KMS-11 (cell line): ENCODE measurements at regions not wholly inside any gene's neighbourhood (a gene's known extent, or its start where the extent isn't known, plus 50 kb on each side); places are given as distances from the start of the nearest gene placed in this dataset.

ENCODE experiments used
- H2AFZ ChIP-seq: fragments of 200-600 bp; sonication (generic); 2 replicates; pipeline ENCODE4 v1.6.1; 2016; ENCODE audit warnings: antibody characterized with exemption, mixed run types, low read depth
- H3K27ac ChIP-seq: fragments of 200-600 bp; sonication (generic); 2 replicates; pipeline ENCODE4 v1.6.1; 2016; ENCODE audit warnings: mild to moderate bottlenecking, mixed run types
- H3K27me3 ChIP-seq: fragments of 200-600 bp; sonication (generic); 2 replicates; pipeline ENCODE4 v1.6.1; 2017; ENCODE audit warnings: mild to moderate bottlenecking, low read depth, mixed run types, moderate library complexity; ENCODE audit not compliant: insufficient read depth
- H3K36me3 ChIP-seq: fragments of 200-600 bp; sonication (generic); 2 replicates; pipeline ENCODE4 v1.6.1; 2017; ENCODE audit warnings: mild to moderate bottlenecking, mixed run types; ENCODE audit not compliant: insufficient read depth
- H3K4me1 ChIP-seq: fragments of 200-600 bp; sonication (generic); 2 replicates; pipeline ENCODE4 v1.6.1; 2016; ENCODE audit warnings: mild to moderate bottlenecking, low read depth, mixed run types; ENCODE audit not compliant: poor library complexity, severe bottlenecking
- H3K4me2 ChIP-seq: fragments of 200-600 bp; sonication (generic); 2 replicates; pipeline ENCODE4 v1.7.0; 2016; ENCODE audit warnings: mild to moderate bottlenecking, mixed run types
- H3K4me3 ChIP-seq: fragments of 200-600 bp; sonication (generic); IDR thresholded peaks from 2 replicates; pipeline ENCODE4 v1.6.1; 2017; ENCODE audit warnings: low read depth, low read length, mixed read lengths; ENCODE audit not compliant: insufficient read depth
- H3K79me2 ChIP-seq: fragments of 200-600 bp; sonication (generic); 2 replicates; pipeline ENCODE4 v1.6.1; 2016; ENCODE audit warnings: low read depth, mixed run types; ENCODE audit not compliant: insufficient read depth
- H3K9ac ChIP-seq: fragments of 200-600 bp; sonication (generic); 2 replicates; pipeline ENCODE4 v1.6.1; 2016; ENCODE audit warnings: mild to moderate bottlenecking, mixed run types
- H4K20me1 ChIP-seq: fragments of 200-600 bp; sonication (generic); 2 replicates; pipeline ENCODE4 v1.6.1; 2016; ENCODE audit warnings: mild to moderate bottlenecking, mixed run types; ENCODE audit not compliant: insufficient read depth
- CTCF ChIP-seq: fragments of 200-600 bp; sonication (generic); conservative IDR thresholded peaks from 2 replicates; pipeline ENCODE4 v1.6.1; 2017; ENCODE audit warnings: low read depth, mild to moderate bottlenecking, antibody characterized with exemption, low read length, moderate library complexity, mixed read lengths

GRCh38 chr10:4264209-4264865, 479.3 kb upstream of the KLF6 start:
- Histone ChIP-seq H3K27ac (no peak overlapping the region), H3K9ac (no peak overlapping the region), H3K4me1 (no peaks in the 10 kb centered on the region), H2AFZ (no peak overlapping the region), H3K4me3 (no peak overlapping the region), H3K4me2 (no peak overlapping the region), H3K36me3 (no peaks in the 10 kb centered on the region), H3K79me2 (no peaks in the 10 kb centered on the region), H3K27me3 (no peaks in the 10 kb centered on the region), H4K20me1 (no peaks in the 10 kb centered on the region)
- TF ChIP-seq CTCF: no peak

- Histone ChIP-seq H4K20me1 (no peaks in the 10 kb centered on the region), H2AFZ (no peak overlapping the region), H3K4me1 (no peaks in the 10 kb centered on the region), H3K4me3 (no peak overlapping the region), H3K27ac (no peak overlapping the region), H3K79me2 (no peaks in the 10 kb centered on the region), H3K9ac (no peak overlapping the region), H3K27me3 (no peaks in the 10 kb centered on the region), H3K4me2 (no peak overlapping the region), H3K36me3 (no peaks in the 10 kb centered on the region)
- no peak for TF ChIP-seq CTCF
Observed at GRCh38 chr10:4263601-4263921, 478.6 kb upstream of the KLF6 start.

GRCh38 chr10:4262870-4263600, 478.0 kb upstream of the KLF6 start:
- no peaks in the 10 kb centered on the region for H3K4me1 ChIP-seq
- H3K4me2 ChIP-seq: no peak overlapping the region
- no peaks in the 10 kb centered on the region for H3K79me2 ChIP-seq
- H3K4me3 ChIP-seq: no peak overlapping the region
- H3K27me3 ChIP-seq: no peaks in the 10 kb centered on the region
- no peaks in the 10 kb centered on the region for H4K20me1 ChIP-seq
- no peak overlapping the region for H2AFZ ChIP-seq
- no peak for TF ChIP-seq CTCF
- no peak overlapping the region for H3K27ac ChIP-seq
- no peak overlapping the region for H3K9ac ChIP-seq
- H3K36me3 ChIP-seq: no peaks in the 10 kb centered on the region

- Histone ChIP-seq H3K27ac (no peak overlapping the region), H3K4me1 (no peaks in the 10 kb centered on the region), H2AFZ (no peak overlapping the region), H3K36me3 (no peaks in the 10 kb centered on the region), H3K4me2 (no peak overlapping the region), H4K20me1 (no peaks in the 10 kb centered on the region), H3K79me2 (no peaks in the 10 kb centered on the region), H3K9ac (no peak overlapping the region), H3K4me3 (no peak overlapping the region), H3K27me3 (no peaks in the 10 kb centered on the region)
- no peak for TF ChIP-seq CTCF
Observed at GRCh38 chr10:4262449-4262848, 477.4 kb upstream of the KLF6 start.
